ENCODE measurements at regions not wholly inside any gene's neighbourhood (a gene's known extent, or its start where the extent isn't known, plus 50 kb on each side); places are given as distances from the start of the nearest gene placed in this dataset.

- TF ChIP-seq CTCF (IDR thresholded peaks at IDR 0.05; ENCODE audit: low read depth, low read length) = no peak
- no peaks in the 10 kb centered on the region for H3K36me3 ChIP-seq
- no peak overlapping the region for H3K27ac ChIP-seq
- H3K4me3 ChIP-seq (ENCODE audit: low read depth, low read length) = no peak overlapping the region
- no peaks in the 10 kb centered on the region for H3K27me3 ChIP-seq (ENCODE audit: insufficient read depth, low read depth, severe bottlenecking)
- DNase-seq = no peak
- no peaks in the 10 kb centered on the region for H3K9me3 ChIP-seq (ENCODE audit: severe bottlenecking)
Measured at GRCh38 chr16:52073024-52073423, 473.9 kb downstream of the TOX3 start.

GRCh38 chr16:52071101-52071500 is 475.8 kb downstream of the TOX3 start:
- Histone ChIP-seq H3K4me3 (ENCODE audit: low read depth, low read length) (no peak overlapping the region), H3K9me3 (ENCODE audit: severe bottlenecking) (no peaks in the 10 kb centered on the region), H3K27ac (no peak overlapping the region), H3K36me3 (no peaks in the 10 kb centered on the region), H3K27me3 (ENCODE audit: insufficient read depth, low read depth, severe bottlenecking) (no peaks in the 10 kb centered on the region)
- no peak for TF ChIP-seq CTCF (IDR thresholded peaks at IDR 0.05; ENCODE audit: low read depth, low read length)
- DNase-seq = no peak

GRCh38 chr16:52070341-52071057 is 476.4 kb downstream of the TOX3 start:
- H3K4me3 ChIP-seq (ENCODE audit: low read depth, low read length) = no peak overlapping the region

GRCh38 chr16:52069866-52070265 is 477.1 kb downstream of the TOX3 start:
- no peak overlapping the region for H3K4me3 ChIP-seq (ENCODE audit: low read depth, low read length)
- no peaks in the 10 kb centered on the region for H3K36me3 ChIP-seq
- H3K9me3 ChIP-seq (ENCODE audit: severe bottlenecking) = no peaks in the 10 kb centered on the region
- H3K27ac ChIP-seq = no peak overlapping the region
- H3K27me3 ChIP-seq (ENCODE audit: insufficient read depth, low read depth, severe bottlenecking) = no peaks in the 10 kb centered on the region
- DNase-seq = peak; percentile 7
- TF ChIP-seq CTCF (IDR thresholded peaks at IDR 0.05; ENCODE audit: low read depth, low read length) = no peak

More at GRCh38 chr16:52070341-52071057, 476.4 kb downstream of the TOX3 start:
- Histone ChIP-seq H3K27me3 (ENCODE audit: insufficient read depth, low read depth, severe bottlenecking) (no peaks in the 10 kb centered on the region), H3K27ac (no peak overlapping the region), H3K36me3 (no peaks in the 10 kb centered on the region), H3K9me3 (ENCODE audit: severe bottlenecking) (no peaks in the 10 kb centered on the region)
- TF ChIP-seq CTCF (IDR thresholded peaks at IDR 0.05; ENCODE audit: low read depth, low read length) = no peak
- DNase-seq = no peak

GRCh38 chr16:52068447-52069074 is 478.4 kb downstream of the TOX3 start:
- TF ChIP-seq CTCF (IDR thresholded peaks at IDR 0.05; ENCODE audit: low read depth, low read length) = peak; percentile 62

More at GRCh38 chr16:52068447-52069074, 478.4 kb downstream of the TOX3 start:
- H3K4me3 ChIP-seq (ENCODE audit: low read depth, low read length) = no peak overlapping the region
- no peaks in the 10 kb centered on the region for H3K36me3 ChIP-seq
- H3K27me3 ChIP-seq (ENCODE audit: insufficient read depth, low read depth, severe bottlenecking) = no peaks in the 10 kb centered on the region
- peak; percentile 32 for DNase-seq
- no peaks in the 10 kb centered on the region for H3K9me3 ChIP-seq (ENCODE audit: severe bottlenecking)
- no peak overlapping the region for H3K27ac ChIP-seq
